HL-60/S4 (cell line): ENCODE measurements at regions not wholly inside any gene's neighbourhood (a gene's known extent, or its start where the extent isn't known, plus 50 kb on each side); places are given as distances from the start of the nearest gene placed in this dataset.

Experiments
- in situ Hi-C: fragments of 300-500 bp; cut with MboI; formaldehyde crosslinking; loops from 2 replicates; pipeline ENCODE4 v1.14.3; 2022; ENCODE audit warnings: low sequenced_read_pairs

DNA sequence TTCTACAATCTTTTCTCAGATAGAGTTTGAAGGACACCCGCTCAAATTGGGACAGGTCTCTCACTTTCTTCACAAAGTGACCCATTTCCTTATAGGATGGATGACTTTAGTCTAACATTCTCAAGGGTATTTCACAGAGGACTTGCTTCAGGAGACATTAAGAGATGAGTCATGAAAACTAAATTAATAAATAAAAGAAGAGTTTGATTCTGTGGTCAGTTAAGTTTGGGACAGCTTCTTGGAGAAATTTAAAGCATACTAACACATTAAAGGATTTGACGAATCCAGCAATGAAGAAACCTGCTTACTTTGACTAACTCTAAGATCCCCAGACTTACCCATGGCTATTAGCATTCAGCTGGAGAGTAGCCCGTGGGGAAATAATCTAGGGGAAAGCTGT lies 95.6 kb upstream of the RAB3GAP2 start:
- in situ Hi-C loops = no loop called here

DNA sequence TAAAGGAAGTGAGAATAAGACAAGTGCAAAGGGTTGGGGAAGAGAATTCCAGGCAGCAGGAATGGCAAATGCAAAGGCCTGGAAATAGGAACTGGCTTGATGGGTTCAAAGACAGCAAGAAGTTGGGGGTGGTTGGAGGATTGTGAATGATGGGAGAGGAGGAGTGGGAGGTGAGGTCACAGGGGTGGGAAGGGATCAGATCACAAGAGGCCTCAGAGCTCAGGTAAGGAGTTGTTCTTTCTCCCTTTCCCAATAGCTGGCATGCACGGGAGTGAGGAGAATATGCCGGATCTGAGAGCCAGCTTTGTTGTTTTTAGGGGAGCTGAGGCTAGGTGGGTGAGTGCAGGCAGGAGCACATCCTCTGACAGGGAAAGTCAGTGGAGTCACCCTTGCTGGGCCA lies 94.0 kb upstream of the RAB3GAP2 start:
- in situ Hi-C loops = no loop called here

DNA sequence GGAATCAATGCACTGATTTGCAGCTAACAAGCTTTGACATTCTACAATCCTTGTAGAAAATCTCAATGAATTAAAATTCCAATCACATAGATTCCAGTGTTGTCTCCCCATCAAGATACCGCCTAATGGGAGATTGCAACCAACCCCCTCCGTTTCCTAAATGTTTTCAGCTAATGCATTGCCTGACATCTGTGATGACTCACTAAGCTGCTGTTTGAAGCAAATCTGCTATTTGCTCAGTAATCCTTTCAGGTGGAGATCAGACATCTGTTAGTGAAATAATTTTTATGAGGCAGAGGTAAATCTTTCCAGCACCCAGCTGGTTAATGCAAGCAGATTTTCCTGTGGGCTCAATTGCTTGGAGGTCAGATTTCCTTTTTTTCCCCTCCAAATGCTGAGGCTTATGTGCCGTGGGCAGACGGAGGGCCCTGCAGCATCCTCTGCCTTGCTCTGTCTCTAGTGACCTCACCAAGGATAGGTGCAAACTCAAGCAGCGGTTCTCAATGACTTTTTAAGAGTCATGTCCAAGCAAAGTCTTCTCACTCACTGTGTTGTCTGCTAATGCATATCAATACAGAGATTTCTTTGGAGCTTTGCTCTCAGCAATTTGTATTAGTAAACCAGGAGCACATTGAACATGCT lies 91.1 kb upstream of the RAB3GAP2 start:
- in situ Hi-C loops = no loop called here

DNA sequence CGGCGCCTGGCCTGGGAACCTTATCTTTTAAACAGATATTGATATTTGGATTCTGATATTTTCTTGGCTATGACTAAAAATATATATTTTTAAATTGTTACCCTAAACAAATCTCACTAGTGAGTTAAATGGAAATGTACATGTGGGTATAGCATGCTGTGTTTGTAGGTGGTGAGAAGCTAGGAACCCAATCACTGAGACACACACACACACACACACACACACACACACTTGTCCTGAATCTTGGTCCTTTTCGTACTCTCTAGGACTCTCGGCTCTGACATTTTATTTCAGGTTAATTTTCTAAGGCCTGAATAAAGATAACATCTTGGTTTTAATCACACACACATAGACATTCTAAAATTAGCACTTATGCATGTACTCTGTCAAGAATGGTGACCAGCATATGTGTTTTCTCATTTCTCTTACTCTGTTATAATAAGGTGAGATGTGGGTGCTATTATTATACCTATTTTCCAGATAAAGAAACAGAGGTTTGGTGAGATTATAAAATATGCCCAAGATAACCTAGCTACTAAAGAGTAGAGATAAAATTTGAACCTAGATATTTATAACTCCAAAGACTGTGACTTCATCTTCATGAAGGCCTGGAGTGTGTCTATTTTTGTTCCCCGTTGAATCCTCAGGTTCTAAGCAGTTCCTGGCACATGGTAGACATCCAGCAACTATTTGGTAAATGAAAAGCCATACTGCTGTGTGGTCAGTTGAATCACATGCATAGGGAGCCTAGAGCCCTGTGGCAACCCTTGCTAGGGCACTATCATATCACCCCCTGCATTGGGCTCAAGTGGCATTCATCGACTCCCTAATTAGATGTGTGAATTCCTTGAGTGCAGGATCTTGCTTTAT lies 85.0 kb upstream of the RAB3GAP2 start:
- in situ Hi-C loops = no loop called here

DNA sequence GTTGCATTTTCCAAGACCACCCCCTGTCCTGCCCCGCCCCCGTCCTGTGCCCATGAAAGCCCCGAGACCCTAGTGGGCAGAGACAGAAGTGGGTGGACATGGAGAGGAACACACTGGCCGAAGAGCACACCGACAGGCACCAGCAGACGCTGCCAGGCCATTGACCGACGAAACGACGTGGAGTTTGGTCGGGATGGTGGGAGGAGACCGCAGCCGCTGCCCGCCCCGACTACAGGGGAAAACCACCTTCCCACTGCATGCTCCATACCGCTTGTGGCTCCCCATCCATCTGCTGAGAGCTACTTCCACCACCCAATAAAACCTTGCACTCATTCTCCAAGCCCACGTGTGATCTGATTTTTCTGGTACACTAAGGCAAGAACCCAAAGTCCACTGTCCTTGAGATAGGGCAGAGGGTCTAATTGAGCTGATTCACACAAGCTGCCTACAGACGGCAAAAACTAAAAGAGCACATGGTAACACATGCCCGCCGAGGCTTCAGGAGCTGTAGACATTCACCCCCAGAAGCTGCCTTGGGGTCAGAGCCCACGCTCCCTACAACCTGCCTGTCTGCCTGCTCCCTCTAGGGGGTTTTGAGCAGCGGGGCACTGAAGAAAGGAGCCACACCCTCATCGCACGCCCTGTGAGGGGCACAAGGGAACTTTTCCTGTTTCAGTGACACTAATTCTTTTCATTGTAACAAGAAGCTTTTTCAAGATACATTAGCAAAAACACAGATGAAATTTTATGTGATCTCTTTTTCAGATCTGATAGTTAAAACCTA lies 81.2 kb upstream of the RAB3GAP2 start:
- in situ Hi-C loops = no loop called here

DNA sequence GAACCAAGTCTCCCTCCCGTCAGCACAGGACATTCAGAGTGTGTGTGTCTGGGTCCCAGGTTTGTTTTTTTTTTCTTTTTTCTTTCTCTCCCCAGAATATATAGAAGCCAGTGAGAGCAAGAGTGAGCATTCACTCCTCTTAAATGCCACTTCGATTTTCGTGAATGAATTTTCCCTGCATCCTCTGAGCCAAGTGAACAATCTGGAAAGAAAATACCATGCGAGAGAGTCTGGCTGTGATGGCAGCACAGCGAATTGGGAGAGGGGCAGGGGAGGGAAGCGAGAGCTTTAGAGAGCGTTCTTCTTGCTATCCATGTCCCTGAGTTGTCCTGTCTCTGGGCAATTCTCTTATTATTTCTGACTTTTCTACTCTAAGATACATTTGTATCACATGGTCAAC lies 76.0 kb upstream of the RAB3GAP2 start:
- in situ Hi-C loops = no loop called here

DNA sequence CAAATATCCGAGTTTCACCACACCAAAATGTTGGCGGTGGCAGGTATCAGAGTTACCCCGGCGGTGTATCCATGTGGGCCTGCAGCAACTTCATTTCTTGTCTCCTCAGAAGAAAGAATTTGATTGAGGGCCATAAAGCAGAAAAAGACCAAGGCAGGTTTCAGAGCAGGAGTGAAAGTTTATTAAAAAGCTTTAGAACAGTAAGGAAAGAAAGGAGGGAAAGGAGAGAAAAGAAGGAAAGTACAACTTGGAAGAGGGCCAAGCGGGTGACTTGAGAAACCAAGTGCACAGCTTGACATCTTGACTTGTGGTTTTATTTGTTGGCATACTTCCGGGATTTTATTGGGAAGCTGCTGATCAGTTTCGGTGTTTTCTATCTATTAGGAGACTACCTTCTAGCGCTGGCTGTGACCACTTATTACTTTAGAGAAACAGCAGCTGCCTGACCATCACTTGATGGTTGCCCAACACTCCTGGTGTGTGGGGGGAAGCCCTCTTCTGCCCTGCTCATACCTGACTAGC lies 75.5 kb upstream of the RAB3GAP2 start:
- in situ Hi-C loops = no loop called here

DNA sequence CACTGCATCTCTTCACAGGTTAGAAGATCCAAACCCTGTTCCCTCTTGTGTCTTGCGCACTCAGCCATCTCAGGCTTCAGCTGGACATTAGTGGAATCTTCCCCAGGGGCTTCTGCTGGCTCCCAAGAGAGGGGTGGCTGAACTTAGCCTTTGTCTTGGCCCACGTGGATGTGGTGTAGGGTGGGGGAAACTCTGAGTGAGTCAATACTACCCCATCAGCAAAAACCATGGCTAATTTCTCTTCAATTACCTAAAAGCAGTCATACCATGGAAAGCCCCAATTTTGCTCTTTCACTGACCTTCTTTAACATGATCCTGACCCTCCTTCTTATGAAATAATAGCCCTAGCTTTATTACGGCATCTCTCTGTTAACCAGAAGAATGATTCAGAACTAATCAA lies 72.5 kb upstream of the RAB3GAP2 start:
- in situ Hi-C loops = no loop called here

DNA sequence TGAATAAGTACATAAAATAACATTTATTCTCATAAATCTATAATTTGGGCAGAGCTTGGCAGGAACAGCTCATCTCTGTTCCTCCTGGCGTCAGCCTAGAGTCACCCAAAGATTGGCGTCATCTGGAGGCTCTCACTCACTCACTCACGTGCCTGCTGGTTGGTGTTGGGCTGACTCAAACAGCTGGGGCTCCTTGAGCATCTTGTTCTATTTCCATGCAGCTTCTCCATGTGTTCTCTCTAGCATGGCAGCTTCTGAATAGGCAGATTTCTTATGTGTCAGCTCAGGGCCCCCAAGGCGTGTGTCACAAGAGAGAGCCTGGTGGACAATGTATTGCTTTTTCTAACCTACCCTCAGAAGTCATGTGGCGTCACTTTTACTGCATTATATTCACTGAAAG lies 70.6 kb upstream of the RAB3GAP2 start:
- in situ Hi-C loops = no loop called here

DNA sequence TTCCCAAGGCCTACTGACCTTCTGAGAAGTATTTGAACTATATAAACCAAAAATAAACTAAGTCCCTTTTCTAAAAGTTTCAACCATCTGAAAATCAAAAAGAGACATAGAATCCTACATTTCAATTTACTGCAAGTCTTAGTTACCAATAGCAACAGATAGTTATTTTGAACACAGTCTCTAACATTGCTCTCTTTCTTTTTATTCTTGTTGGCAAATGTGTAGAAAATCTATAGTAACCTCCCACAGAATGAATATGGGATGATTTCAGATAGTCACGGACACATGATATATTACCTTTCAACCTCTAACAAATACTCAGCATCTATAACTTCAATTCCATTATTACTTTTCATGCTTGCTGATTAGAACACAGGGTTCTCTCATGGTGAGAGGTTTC lies 68.9 kb upstream of the RAB3GAP2 start:
- in situ Hi-C loops = no loop called here

DNA sequence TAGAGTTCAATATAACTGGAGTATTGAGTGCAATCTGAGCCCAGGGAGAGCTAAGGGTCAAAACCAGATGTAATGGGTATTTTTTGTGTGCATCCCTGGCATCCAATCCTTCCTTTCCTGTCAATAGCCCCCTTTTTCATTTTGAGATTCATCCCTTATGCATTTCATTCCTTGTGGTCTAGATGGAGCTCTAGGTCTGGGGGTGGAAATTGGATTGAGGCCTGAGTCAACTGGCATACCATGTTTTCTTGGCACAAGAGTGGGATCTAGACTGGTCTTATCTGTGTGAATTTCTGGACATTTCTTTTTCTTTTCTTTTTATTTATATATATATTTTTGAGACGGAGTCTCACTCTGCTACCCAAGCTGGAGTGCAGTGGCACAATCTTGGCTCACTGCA lies 67.3 kb upstream of the RAB3GAP2 start:
- in situ Hi-C loops = no loop called here

DNA sequence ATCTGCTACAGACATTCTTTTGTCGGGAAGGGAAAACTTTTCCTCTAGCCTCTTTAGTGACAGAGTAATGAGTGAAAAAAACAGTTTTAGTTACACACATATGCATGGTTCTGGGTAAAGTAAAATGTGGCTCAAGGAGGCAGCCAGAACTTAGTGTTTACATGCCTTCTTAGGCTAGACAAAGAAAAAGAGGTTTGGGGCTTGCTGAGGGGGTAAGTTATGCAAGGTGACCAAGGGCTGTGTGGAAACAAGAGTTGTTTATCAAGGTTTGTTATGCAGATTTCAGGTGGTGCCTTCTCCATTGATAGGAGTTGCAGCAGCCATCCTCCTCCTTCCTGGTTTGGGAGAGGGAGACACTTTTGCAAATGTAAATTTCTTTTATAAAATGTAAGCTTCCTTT lies 66.5 kb upstream of the RAB3GAP2 start:
- in situ Hi-C loops = no loop called here

DNA sequence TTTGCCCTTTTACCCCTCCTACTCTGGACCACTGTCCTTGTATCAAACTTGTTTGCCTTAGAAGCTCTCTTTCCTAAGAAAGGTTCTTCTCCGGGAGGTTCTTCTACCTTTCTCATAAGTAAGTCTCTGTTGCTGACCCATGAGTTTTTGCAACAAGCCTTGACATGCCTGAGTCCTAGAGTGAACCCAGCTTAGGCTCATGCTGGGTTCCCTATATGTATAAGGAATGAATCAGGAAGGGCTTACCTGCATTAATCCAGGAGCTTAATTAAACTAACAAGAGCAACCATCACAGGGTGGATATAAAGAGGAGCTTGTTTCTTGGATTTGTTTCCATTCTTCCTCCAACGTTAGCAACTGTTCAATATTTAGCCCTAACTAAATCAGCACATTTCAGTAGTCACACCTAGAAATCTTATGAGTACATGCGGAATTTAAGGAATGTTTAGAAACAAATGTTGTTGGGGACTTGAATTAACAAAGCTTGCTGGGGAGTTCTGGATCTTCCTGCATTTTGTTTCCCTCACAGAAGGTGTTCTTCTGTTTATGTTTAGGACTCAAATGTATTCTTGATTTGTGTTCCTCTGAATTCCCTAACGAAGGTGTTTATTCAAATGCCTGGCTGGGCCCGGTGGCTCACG lies 64.3 kb upstream of the RAB3GAP2 start:
- in situ Hi-C loops = no loop called here

DNA sequence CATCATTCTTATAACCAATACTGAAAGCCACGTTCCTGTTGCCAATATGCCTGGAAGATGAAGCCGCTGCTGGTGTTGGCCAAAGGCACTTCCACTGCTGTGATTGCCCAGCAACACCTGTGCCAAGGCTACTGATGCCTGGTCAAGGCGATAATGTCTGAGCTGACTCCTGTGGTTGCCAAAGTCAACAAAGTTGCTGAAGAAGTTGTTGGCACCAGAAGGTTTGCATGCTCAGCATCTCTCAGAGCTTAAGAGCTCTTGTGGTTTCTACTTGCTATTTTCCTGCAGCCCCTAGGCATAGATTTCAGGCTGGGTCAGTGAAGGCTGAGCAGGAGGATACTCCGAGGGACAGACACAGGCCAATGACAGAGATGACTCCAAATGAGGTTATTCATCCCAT lies 63.4 kb upstream of the RAB3GAP2 start:
- in situ Hi-C loops = no loop called here

DNA sequence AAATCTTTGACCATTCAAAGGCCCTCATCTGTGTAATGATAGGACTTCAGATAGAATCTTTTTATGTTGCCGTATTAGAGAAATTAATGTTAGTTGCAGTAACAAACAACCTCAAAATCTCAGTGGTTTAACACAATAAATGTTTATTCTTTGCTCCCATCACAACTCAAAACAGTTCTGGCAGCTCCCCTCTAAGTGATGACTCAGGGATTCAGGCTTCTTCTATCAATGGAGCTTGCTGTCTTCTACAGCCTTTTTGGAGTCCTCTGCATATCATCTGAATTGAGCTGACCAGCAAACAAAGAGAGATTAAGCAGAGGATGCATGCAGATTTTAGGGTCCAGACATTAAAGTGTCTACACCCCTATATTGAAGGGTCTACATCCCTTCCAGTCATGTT lies 59.1 kb upstream of the RAB3GAP2 start:
- in situ Hi-C loops = no loop called here

DNA sequence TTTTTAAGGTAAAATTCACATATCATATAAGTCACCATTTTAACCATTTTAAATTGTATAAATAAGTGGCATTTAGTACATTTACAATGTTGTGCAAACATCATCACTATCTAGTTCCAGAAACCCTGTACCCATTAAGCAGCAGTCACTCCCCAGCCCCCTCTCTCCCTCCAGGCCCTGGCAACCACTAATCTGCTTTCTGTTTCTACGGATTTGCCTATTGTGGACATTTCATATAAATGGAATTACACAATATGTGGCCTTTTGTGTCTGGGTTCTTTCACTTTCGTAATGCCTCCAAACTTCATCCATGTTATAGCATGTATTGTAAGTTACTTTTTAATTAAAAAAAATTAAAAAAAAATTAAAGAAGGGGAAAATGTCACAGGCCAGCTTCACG lies 58.0 kb upstream of the RAB3GAP2 start:
- in situ Hi-C loops = no loop called here

DNA sequence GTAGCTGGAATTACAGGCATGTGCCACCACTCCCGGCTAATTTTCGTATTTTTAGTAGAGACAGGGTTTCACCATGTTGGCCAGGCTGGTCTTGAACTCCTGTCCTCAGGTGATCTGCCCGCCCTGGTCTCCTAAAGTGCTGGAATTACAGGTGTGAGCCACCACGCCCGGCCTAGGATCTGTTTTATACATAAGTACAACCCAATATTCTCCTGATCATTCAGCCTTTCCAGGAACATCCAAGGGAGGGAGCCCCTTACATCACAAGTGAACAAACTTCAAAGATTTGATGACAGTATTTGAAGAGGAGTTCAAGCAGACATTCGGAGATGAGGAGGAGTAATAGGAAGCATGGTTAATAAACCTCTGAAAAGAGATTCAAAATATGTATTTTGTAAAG lies 54.9 kb upstream of the RAB3GAP2 start:
- in situ Hi-C loops = no loop called here

DNA sequence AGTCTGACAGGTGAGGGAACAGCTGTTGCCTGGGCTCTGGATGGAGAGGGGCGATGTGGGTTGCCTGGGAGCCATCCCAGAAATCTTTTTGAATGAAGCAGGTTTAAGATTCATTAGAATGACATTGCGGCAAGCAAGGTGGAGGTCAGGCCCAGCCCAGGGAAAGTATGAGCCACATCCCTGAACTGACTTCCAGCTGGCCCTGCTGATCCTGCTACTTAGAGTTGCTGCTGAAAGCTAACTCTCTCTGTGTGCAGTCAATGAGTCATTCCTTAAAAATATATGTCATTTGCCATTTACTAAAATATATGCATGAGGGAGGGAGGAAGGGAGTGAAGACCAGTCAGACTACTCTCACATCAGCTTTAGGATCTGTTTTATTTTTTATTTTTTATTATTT lies 54.3 kb upstream of the RAB3GAP2 start:
- in situ Hi-C loops = no loop called here

DNA sequence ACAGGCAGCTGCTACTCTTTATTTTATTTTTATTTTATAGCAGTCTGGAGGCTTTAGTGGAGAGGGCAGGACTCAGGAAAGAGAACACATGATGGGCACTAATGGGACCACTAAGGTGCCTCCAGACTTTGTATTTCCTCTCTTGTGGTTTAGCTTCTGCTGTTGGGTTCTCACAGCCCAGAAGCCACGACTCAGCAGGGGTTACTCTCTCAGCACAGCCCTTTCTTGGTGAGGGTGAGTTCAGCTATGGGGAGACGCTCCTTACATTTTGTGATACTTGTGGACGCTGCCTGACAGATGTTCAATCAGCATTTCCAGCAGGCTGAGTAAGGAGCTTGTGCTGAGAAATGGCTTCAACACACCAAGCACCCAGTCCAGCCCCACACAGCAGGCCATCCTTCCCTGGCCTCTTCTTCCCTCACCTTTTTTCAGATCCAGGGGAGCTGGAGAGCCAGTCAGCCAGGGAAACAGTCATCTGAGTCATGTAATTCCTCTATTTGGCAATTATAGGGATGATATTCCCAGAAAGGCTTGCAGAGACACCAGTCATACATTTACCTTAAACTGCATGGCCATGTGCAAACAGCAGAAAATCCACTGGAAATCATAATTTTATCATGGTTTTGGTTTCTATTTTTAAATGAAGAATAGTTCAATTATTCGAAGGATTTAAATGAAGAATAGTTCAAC lies 53.2 kb upstream of the RAB3GAP2 start:
- in situ Hi-C loops = no loop called here

DNA sequence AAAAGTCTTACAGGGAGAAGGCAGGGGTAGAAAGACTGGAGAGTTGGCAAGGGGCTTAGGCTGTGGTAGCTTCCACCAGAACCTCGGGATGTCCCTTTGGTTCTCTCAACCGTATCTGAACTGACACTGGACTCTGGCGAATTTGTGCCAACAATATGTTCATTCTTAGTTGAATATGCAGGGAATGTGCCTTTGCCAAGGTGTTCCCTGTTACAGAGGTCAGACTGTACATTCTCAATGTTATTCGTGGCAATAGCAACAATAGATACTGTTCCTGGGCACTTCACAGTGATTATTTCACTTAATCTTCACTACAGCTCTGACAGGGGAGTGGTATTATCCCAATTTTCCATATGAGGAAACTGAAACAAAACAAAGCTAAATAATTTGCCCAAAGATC lies 51.5 kb upstream of the RAB3GAP2 start:
- in situ Hi-C loops = loop anchor here (25.0 kb wide), 1 partner anchor 414 kb away; the partner anchor contains the start of gene MTARC2
